ENCODE measurements at regions not wholly inside any gene's neighbourhood (a gene's known extent, or its start where the extent isn't known, plus 50 kb on each side); places are given as distances from the start of the nearest gene placed in this dataset.

DNA sequence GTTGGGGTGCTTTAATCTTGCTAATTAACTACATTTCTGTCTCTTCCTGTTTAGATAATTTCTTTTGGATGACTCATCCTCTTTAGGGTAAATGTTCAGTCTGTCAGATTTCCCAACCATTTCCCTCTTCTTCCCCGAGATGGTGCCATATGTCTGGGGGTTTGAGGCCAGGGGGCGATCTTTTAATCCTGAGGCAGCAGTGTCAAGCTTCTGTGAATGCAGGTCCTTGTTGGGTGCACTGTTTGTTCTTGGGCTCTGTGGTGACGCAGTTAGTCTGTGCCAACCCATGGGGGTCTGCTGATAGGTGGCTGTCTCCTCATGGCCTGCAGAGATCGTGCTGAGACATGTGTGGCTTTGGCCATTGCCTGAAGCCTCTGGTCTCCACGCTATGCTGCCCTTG, 420.4 kb downstream of the NDFIP2 start:
- Histone ChIP-seq H3K27ac (no peak overlapping the region), H3K27me3 (no peaks in the 10 kb centered on the region), H3K36me3 (no peaks in the 10 kb centered on the region), H3K4me1 (no peaks in the 10 kb centered on the region), H3K9me3 (no peaks in the 10 kb centered on the region), H3K4me3 (no peak overlapping the region)
- 68 to 83% methylated on average over 4 to 5 of the region's 5 CpGs for WGBS, 2 donors
- ATAC-seq (ENCODE audit: low FRiP score in 2 of 2) (no peak), DNase-seq (no peak)
- no peak for TF ChIP-seq EP300 (IDR thresholded peaks at IDR 0.05)
- no peak for TF ChIP-seq POLR2AphosphoS5 (IDR thresholded peaks at IDR 0.05)
- no peak for TF ChIP-seq POLR2A (IDR thresholded peaks at IDR 0.05)
- TF ChIP-seq, protein P1, sequence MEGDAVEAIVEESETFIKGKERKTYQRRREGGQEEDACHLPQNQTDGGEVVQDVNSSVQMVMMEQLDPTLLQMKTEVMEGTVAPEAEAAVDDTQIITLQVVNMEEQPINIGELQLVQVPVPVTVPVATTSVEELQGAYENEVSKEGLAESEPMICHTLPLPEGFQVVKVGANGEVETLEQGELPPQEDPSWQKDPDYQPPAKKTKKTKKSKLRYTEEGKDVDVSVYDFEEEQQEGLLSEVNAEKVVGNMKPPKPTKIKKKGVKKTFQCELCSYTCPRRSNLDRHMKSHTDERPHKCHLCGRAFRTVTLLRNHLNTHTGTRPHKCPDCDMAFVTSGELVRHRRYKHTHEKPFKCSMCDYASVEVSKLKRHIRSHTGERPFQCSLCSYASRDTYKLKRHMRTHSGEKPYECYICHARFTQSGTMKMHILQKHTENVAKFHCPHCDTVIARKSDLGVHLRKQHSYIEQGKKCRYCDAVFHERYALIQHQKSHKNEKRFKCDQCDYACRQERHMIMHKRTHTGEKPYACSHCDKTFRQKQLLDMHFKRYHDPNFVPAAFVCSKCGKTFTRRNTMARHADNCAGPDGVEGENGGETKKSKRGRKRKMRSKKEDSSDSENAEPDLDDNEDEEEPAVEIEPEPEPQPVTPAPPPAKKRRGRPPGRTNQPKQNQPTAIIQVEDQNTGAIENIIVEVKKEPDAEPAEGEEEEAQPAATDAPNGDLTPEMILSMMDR (IDR thresholded peaks at IDR 0.05), result no peak

DNA sequence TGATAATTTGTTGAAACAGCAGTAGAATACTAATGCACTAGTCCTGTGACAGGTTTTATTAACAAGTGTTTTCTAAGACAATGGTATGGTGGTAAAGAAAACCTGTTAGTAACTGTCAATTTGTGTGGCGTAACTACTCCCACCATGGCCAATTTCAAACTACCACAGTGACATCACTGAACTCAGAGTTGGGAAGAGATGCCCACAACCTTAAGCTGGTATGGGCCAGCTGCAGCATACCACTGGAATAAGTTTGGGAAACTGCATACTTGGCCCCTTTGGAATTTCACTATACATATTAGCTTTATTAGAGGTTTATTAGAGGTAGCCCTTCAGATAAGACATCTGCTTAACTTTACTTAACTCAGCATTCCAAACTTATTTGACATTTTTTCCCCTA, 419.4 kb downstream of the NDFIP2 start:
- H3K9me3 ChIP-seq, result no peaks in the 10 kb centered on the region
- WGBS, 2 donors, result 92 to 95% methylated on average over 1 of the region's 1 CpG
- H3K4me1 ChIP-seq, result no peaks in the 10 kb centered on the region
- no peak for ATAC-seq (ENCODE audit: low FRiP score in 2 of 2)
- no peak for DNase-seq
- TF ChIP-seq, protein P1 (IDR thresholded peaks at IDR 0.05), result no peak
- no peak for TF ChIP-seq EP300 (IDR thresholded peaks at IDR 0.05)
- no peak for TF ChIP-seq POLR2AphosphoS5 (IDR thresholded peaks at IDR 0.05)
- no peak for TF ChIP-seq POLR2A (IDR thresholded peaks at IDR 0.05)
- no peak overlapping the region for H3K27ac ChIP-seq
- H3K36me3 ChIP-seq, result no peaks in the 10 kb centered on the region
- no peak overlapping the region for H3K4me3 ChIP-seq
- no peaks in the 10 kb centered on the region for H3K27me3 ChIP-seq

DNA sequence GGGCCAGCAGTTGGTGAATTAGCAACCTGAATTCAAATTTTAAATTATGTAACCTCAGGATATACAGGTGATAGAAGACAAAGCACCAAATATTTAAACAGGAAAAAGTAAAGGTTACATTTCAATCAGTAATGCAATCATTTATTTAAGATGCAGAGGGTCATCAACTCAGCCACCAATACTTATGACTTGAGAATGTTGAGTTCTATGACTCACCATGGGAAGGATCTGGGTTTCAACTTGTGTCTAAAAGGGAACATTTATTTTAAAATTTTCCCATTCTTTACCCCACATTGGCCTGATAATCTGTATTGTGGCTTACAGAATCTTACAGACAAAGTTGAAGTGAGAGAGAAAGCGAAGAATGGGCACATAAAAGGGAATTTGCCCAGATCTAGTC, 418.0 kb downstream of the NDFIP2 start:
- no peaks in the 10 kb centered on the region for H3K9me3 ChIP-seq
- DNase-seq (no peak), ATAC-seq (ENCODE audit: low FRiP score in 2 of 2) (no peak)
- H3K4me3 ChIP-seq, result no peak overlapping the region
- no peak for TF ChIP-seq POLR2A (IDR thresholded peaks at IDR 0.05)
- TF ChIP-seq, protein P1 (IDR thresholded peaks at IDR 0.05), result no peak
- no peak for TF ChIP-seq POLR2AphosphoS5 (IDR thresholded peaks at IDR 0.05)
- TF ChIP-seq EP300 (IDR thresholded peaks at IDR 0.05), result no peak
- no peak overlapping the region for H3K27ac ChIP-seq
- 94% methylated on average over 1 of the region's 1 CpG for WGBS, 2 donors
- H3K4me1 ChIP-seq, result no peaks in the 10 kb centered on the region
- H3K36me3 ChIP-seq, result no peaks in the 10 kb centered on the region
- H3K27me3 ChIP-seq, result no peaks in the 10 kb centered on the region

DNA sequence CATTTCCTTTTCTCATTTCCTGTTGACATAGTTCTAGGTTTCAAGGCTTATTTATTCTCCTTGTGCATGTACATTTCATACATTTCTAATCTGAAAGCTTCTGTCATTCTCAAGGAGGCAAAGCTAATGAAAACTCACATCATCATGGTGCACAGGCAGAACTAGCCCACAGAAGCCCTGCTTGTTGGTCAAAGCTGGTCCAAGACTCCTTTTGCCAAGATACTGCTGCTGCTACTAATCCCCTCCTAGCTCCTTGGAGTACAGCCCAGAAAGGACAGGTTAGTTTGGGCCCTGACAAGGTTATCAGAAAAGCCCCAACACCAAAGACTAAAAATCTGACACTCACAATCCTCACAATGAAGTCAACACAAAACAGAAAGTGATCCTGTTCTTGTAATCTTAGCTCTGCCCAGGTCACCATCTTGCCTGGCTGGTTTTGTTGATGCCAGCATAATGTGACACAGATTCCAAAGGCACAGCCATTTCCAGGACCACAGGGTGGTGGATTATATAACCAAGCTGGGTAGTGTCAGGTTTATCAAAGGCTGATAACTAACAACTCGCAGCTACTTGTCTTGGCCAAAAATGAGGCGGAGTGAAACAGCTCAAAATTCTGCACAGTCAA, 417.4 kb downstream of the NDFIP2 start:
- 89 to 92% methylated on average over 2 of the region's 2 CpGs for WGBS, 2 donors
- Histone ChIP-seq H3K4me1 (no peaks in the 10 kb centered on the region), H3K27me3 (no peaks in the 10 kb centered on the region), H3K9me3 (no peaks in the 10 kb centered on the region), H3K4me3 (no peak overlapping the region), H3K27ac (no peak overlapping the region), H3K36me3 (no peaks in the 10 kb centered on the region)
- no peak for DNase-seq
- ATAC-seq (ENCODE audit: low FRiP score in 2 of 2), result no peak
- TF ChIP-seq POLR2AphosphoS5 (IDR thresholded peaks at IDR 0.05) (no peak), EP300 (IDR thresholded peaks at IDR 0.05) (no peak), POLR2A (IDR thresholded peaks at IDR 0.05) (no peak)
- TF ChIP-seq, protein P1 (IDR thresholded peaks at IDR 0.05), result no peak

DNA sequence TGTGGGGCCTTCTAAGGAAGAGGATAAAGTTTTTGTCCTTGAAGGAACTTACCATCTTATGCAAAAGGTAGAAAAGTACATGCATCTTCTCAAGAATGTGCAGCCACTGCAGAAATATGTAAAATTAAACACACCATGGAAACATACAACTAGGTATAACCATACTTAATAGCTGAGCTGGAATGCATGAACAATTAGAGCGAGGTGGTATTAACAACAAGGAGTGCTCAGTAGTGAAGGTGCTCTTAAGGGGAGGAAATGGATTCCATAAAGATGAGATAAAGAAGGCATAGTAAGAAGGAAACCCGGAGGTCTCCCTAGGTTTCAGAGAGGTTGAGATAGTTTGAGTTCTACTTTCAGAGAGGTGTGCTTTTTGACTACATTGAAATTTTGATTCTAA, 415.9 kb downstream of the NDFIP2 start:
- Histone ChIP-seq H3K27ac (no peak overlapping the region), H3K4me1 (no peaks in the 10 kb centered on the region), H3K36me3 (no peaks in the 10 kb centered on the region), H3K4me3 (no peak overlapping the region), H3K27me3 (no peaks in the 10 kb centered on the region), H3K9me3 (no peaks in the 10 kb centered on the region)
- WGBS, 2 donors, result 46 to 50% methylated on average over 2 of the region's 2 CpGs
- ATAC-seq (ENCODE audit: low FRiP score in 2 of 2) (no peak), DNase-seq (no peak)
- TF ChIP-seq, protein P1 (IDR thresholded peaks at IDR 0.05), result no peak
- TF ChIP-seq POLR2A (IDR thresholded peaks at IDR 0.05), result no peak
- no peak for TF ChIP-seq EP300 (IDR thresholded peaks at IDR 0.05)
- TF ChIP-seq POLR2AphosphoS5 (IDR thresholded peaks at IDR 0.05), result no peak
